HCT116 (cell line): ENCODE measurements at regions not wholly inside any gene's neighbourhood (a gene's known extent, or its start where the extent isn't known, plus 50 kb on each side); places are given as distances from the start of the nearest gene placed in this dataset.

ENCODE experiments used
- ATAC-seq: fragments of 200-7000 bp; cut with Tn5 transposase; 2 replicates; pipeline ENCODE4 v1.9.1; 2020; ENCODE audit warnings: mild to moderate bottlenecking, moderate library complexity
- BruUV-seq: library from RNA; stranded (reverse); fragments of 400-500 nt; replicated peaks from 2 replicates; lab custom pipeline; 2021; lab: Mats Ljungman, UMichigan
- CTCF ChIA-PET: fragments of 300-600 bp; sonication (Branson Sonifier 250); formaldehyde crosslinking; loops from one replicate; lab custom pipeline; 2021; ENCODE audit warnings: antibody characterized with exemption; lab: Charles Lee
- POLR2A ChIA-PET: fragments of 300-600, 350-600 bp; sonication (Branson Sonifier 250); formaldehyde crosslinking; loops from one replicate; lab custom pipeline; 2021; ENCODE audit warnings: antibody characterized with exemption; lab: Charles Lee
- RAD21 ChIA-PET, 2 experiments: fragments of 300-600 bp; sonication (Branson Sonifier 250); formaldehyde crosslinking; loops; one replicate each; lab custom pipeline; 2023; ENCODE audit warnings: low total read pairs in 2 of 2; ENCODE audit not compliant: uncharacterized antibody in 2 of 2, unreplicated experiment in 2 of 2, low non-redundant PET in 1 of 2; lab: Charles Lee
- DNase-seq: peaks from one replicate; pipeline ENCODE4 v3.0.0-alpha.2; 2010; ENCODE audit warnings: low read depth, low spot score
- H2AFZ ChIP-seq: fragments of 200-600 bp; shearing (Covaris generic), sonication (generic); 2 replicates; pipeline ENCODE4 v1.6.1; 2017; ENCODE audit warnings: low read depth, mixed run types, mixed read lengths, antibody characterized with exemption, low read length; ENCODE audit not compliant: poor library complexity, severe bottlenecking
- H3K27ac ChIP-seq: 2 replicates; pipeline ENCODE4 v1.5.1; 2012; ENCODE audit warnings: low read depth, low read length
- H3K27me3 ChIP-seq: fragments of 200-600 bp; sonication (generic); 2 replicates; pipeline ENCODE4 v1.6.1; 2016; ENCODE audit warnings: mixed run types, low read length, mixed read lengths; ENCODE audit not compliant: insufficient read depth
- H3K36me3 ChIP-seq, 2 experiments: fragments of 200-500 bp in 1 of 2; fragments of 200-600 bp in 1 of 2; sonication (Bioruptor generic) in 1 of 2; sonication (generic) in 1 of 2; 2 replicates each; pipeline versions ENCODE4 v1.5.1 to v1.6.1; 2014 to 2016; ENCODE audit warnings: low read length in 2 of 2, inconsistent platforms in 1 of 2, mixed read lengths in 1 of 2, mixed run types in 1 of 2; ENCODE audit not compliant: insufficient read depth in 2 of 2, control insufficient read depth in 1 of 2
- H3K4me1 ChIP-seq, 2 experiments: fragments of 200-600 bp in 1 of 2; sonication (generic) in 1 of 2; 2 replicates each; pipeline versions ENCODE4 v1.5.1 to v1.6.1; 2012 to 2017; ENCODE audit warnings: low read length in 2 of 2, inconsistent platforms in 1 of 2, mild to moderate bottlenecking in 1 of 2, mixed read lengths in 1 of 2, mixed run types in 1 of 2, moderate library complexity in 1 of 2; ENCODE audit not compliant: insufficient read depth in 2 of 2, control insufficient read depth in 1 of 2
- H3K4me2 ChIP-seq: fragments of 200-600 bp; sonication (generic); 2 replicates; pipeline ENCODE4 v1.6.1; 2017; ENCODE audit warnings: mixed run types, low read length, mixed read lengths
- H3K4me3 ChIP-seq, 2 experiments: fragments of 200-600 bp in 1 of 2; sonication (generic) in 1 of 2; replicated peaks in 1 of 2; 2 replicates each; pipeline ENCODE4 v1.5.1; 2011 to 2016; ENCODE audit warnings: low read length in 2 of 2, control low read depth in 1 of 2, low read depth in 1 of 2, mild to moderate bottlenecking in 1 of 2, mixed read lengths in 1 of 2, mixed run types in 1 of 2
- H3K79me2 ChIP-seq: fragments of 200-600 bp; sonication (generic); 2 replicates; pipeline ENCODE4 v1.6.1; 2017; ENCODE audit warnings: mild to moderate bottlenecking, mixed run types, low read length, moderate library complexity, mixed read lengths; ENCODE audit not compliant: insufficient read depth
- H3K9ac ChIP-seq: fragments of 200-600 bp; sonication (generic); 2 replicates; pipeline ENCODE4 v1.6.1; 2016; ENCODE audit warnings: low read length, mixed read lengths
- H3K9me2 ChIP-seq: fragments of 200-600 bp; sonication (generic), shearing (Covaris generic); 2 replicates; pipeline ENCODE4 v1.6.1; 2017; ENCODE audit warnings: mixed run types, mild to moderate bottlenecking, moderate library complexity; ENCODE audit not compliant: insufficient read depth
- H3K9me3 ChIP-seq, 2 experiments: fragments of 200-500 bp in 1 of 2; fragments of 200-600 bp in 1 of 2; sonication (Bioruptor generic) in 1 of 2; sonication (generic) in 1 of 2; 2 replicates each; pipeline ENCODE4 v1.6.1; 2014 to 2017; ENCODE audit warnings: low read length in 2 of 2, mixed read lengths in 2 of 2, inconsistent platforms in 1 of 2, low read depth in 1 of 2, mild to moderate bottlenecking in 1 of 2, mixed run types in 1 of 2, moderate library complexity in 1 of 2; ENCODE audit not compliant: control insufficient read depth in 1 of 2, insufficient read depth in 1 of 2
- H4K20me1 ChIP-seq: fragments of 200-600 bp; sonication (generic), shearing (Covaris generic); 2 replicates; pipeline ENCODE4 v1.6.1; 2017; ENCODE audit warnings: mixed run types, mild to moderate bottlenecking, moderate library complexity; ENCODE audit not compliant: insufficient read depth
- ATF3 ChIP-seq: IDR thresholded peaks from 2 replicates; pipeline ENCODE4 v1.6.1; 2012
- CEBPB ChIP-seq: IDR thresholded peaks from 2 replicates; pipeline ENCODE4 v1.6.1; 2012; ENCODE audit warnings: low read depth
- CTCF ChIP-seq, 3 experiments: fragments of 200-600 bp in 1 of 3; sonication (generic) in 1 of 3; IDR thresholded peaks in 2 of 3; conservative IDR thresholded peaks in 1 of 3; 2 replicates each; pipeline ENCODE4 v1.5.1; 2012 to 2017; ENCODE audit warnings: low read depth in 2 of 3, low read length in 2 of 3, antibody characterized with exemption in 1 of 3, borderline replicate concordance in 1 of 3, control low read depth in 1 of 3, mild to moderate bottlenecking in 1 of 3, mixed read lengths in 1 of 3, mixed run types in 1 of 3, moderate library complexity in 1 of 3; ENCODE audit not compliant: insufficient read depth in 1 of 3
- EZH2 ChIP-seq: fragments of 200-600 bp; sonication (generic); IDR thresholded peaks from 2 replicates; pipeline ENCODE4 v1.6.1; 2017; ENCODE audit warnings: antibody characterized with exemption, mixed run types
- EZH2phosphoT487 ChIP-seq: fragments of 200-600 bp; IDR thresholded peaks from 2 replicates; pipeline ENCODE4 v1.6.1; 2018; ENCODE audit warnings: antibody characterized with exemption, borderline replicate concordance
- FOSL1 ChIP-seq: IDR thresholded peaks from 2 replicates; pipeline ENCODE4 v1.6.1; 2012; ENCODE audit warnings: low read depth
- MAX ChIP-seq: IDR thresholded peaks from 2 replicates; pipeline ENCODE4 v1.6.1; 2012
- SIN3A ChIP-seq: IDR thresholded peaks from 2 replicates; pipeline ENCODE4 v1.6.1; 2012; ENCODE audit warnings: low read depth
- SP1 ChIP-seq: IDR thresholded peaks from 2 replicates; pipeline ENCODE4 v1.6.1; 2012; ENCODE audit warnings: low read depth
- TCF7L2 ChIP-seq: IDR thresholded peaks from 2 replicates; pipeline ENCODE4 v1.7.0; 2011; ENCODE audit warnings: borderline replicate concordance, inconsistent platforms; ENCODE audit not compliant: insufficient read depth, insufficient read length; ENCODE audit errors: extremely low read depth
- ZBTB33 ChIP-seq: IDR thresholded peaks from 2 replicates; pipeline ENCODE4 v1.6.1; 2011; ENCODE audit warnings: mild to moderate bottlenecking, low read length, moderate library complexity; ENCODE audit not compliant: insufficient replicate concordance; ENCODE audit errors: extremely low read depth
- ZFX ChIP-seq: fragments of 450-650 bp; IDR thresholded peaks from 2 replicates; pipeline ENCODE4 v1.6.1; 2017
- ZNF274 ChIP-seq: fragments of 200-500 bp; sonication (Bioruptor generic); IDR thresholded peaks from 2 replicates; pipeline ENCODE4 v1.6.1; 2014; ENCODE audit warnings: mild to moderate bottlenecking, low read depth, low read length, inconsistent platforms
- intact Hi-C: fragments of 100-400 bp; cut with micrococcal nuclease; formaldehyde crosslinking; loops from 2 replicates; pipeline ENCODE4 v1.10.0; 2022

- POLR2A ChIA-PET, result no interaction called here
- DNase-seq (no peak), ATAC-seq (no peak)
Measured at GRCh38 chr18:39190508-39190907, 1624.9 kb upstream of the CELF4 start.

More at GRCh38 chr18:39190508-39190907, 1624.9 kb upstream of the CELF4 start:
- Histone ChIP-seq H3K9me3 (no peaks in the 10 kb centered on the region), H3K27ac (no peak overlapping the region), H3K4me1 (no peaks in the 10 kb centered on the region), H2AFZ (no peak overlapping the region), H4K20me1 (no peaks in the 10 kb centered on the region), H3K36me3 (no peaks in the 10 kb centered on the region), H3K4me2 (no peak overlapping the region), H3K9ac (no peak overlapping the region), H3K79me2 (no peaks in the 10 kb centered on the region), H3K9me2 (no peaks in the 10 kb centered on the region), H3K4me3 (no peak overlapping the region), H3K27me3 (no peaks in the 10 kb centered on the region)
- CTCF ChIA-PET, result no interaction called here
- intact Hi-C loops, result no loop called here
- no TSS peak for BruUV-seq
- TF ChIP-seq SP1 (no peak), CTCF (IDR thresholded peaks at IDR 0.05 in 2 of 3, conservative IDR thresholded peaks at IDR 0.05 in 1 of 3; ENCODE audit: borderline replicate concordance in 1 of 3, insufficient read depth in 1 of 3, low read depth in 2 of 3, low read length in 2 of 3) (no peak), ATF3 (no peak), ZNF274 (no peak), EZH2 (no peak), MAX (no peak), EZH2phosphoT487 (no peak), ZFX (no peak), SIN3A (no peak), ZBTB33 (no peak), FOSL1 (no peak), TCF7L2 (no peak), CEBPB (no peak)
- RAD21 ChIA-PET, result no interaction called here
